GM12891 (cell line): ENCODE measurements at regions not wholly inside any gene's neighbourhood (a gene's known extent, or its start where the extent isn't known, plus 50 kb on each side); places are given as distances from the start of the nearest gene placed in this dataset.

Source experiments
- DNase-seq: peaks from one replicate; pipeline ENCODE4 v3.0.0; 2011; ENCODE audit warnings: low spot score; ENCODE audit not compliant: insufficient read length
- FAIRE-seq: peaks from 2 replicates; lab custom pipeline; 2011; peaks lifted over from hg19 to GRCh38; lab: Jason Lieb, UNC
- PAX5 ChIP-seq: IDR thresholded peaks from 2 replicates; pipeline ENCODE4 v1.6.1; 2011; ENCODE audit warnings: low read length, moderate library complexity, mild to moderate bottlenecking; ENCODE audit not compliant: insufficient read depth, severe bottlenecking
- POLR2A ChIP-seq: IDR thresholded peaks from 2 replicates; pipeline ENCODE4 v1.6.1; 2011; ENCODE audit warnings: low read depth, low read length, control low read depth
- POLR2AphosphoS5 ChIP-seq: IDR thresholded peaks from 2 replicates; pipeline ENCODE4 v1.6.1; 2011; ENCODE audit warnings: low read depth, low read length, control low read depth
- POU2F2 ChIP-seq: IDR thresholded peaks from 2 replicates; pipeline ENCODE4 v1.6.1; 2011; ENCODE audit warnings: low read depth, mild to moderate bottlenecking, control low read depth, low read length, moderate library complexity
- SPI1 ChIP-seq: IDR thresholded peaks from 2 replicates; pipeline ENCODE4 v1.6.1; 2011; ENCODE audit warnings: low read depth, low read length, control low read depth
- TAF1 ChIP-seq: IDR thresholded peaks from 2 replicates; pipeline ENCODE4 v1.6.1; 2011; ENCODE audit warnings: low read depth, low read length, control low read depth

DNA sequence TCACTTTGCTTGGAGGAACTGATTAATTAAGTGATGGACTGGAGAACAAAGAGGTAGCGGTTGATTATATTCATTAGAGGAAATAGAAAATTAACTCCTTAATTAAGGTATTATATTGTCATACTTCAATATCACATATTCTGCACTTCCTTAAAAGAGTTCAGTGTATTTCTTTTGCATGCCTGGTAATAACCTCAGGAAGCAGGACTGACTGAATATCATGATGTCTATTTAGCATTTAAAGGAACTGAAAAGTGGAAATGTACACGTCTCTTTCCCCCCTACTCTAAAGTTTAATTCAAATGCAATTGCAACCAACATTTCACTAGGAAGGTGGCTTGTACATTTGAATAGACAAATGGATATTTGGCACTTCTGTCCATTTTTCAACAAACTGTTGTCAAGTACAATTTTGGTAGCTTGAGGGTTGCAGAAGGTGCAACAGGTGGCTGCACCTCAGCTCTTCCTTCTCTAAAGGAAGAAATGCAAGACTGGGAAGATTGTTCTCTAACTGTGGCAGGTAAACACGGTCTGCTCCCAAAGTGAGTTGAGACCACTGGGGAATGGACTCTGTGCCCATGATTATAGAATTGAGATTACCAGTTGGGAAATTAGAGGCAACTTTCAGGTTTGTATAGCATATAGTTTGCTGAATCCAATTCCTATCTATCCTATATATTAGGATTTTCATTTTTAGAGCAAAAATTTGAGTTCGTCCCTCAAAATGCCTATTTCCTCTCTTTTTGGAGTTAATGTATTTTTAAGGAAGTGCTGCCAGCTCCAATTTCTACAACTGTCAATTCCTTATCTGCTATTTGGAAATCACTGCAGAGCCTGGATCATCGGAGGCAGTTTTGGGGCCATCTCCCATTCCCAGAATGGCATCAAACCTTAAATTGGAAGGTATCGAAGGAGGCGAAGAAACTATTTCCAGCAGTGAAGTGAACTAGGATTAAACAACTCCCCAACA is 98.9 kb upstream of the TAF11L2 start:
- no peak for DNase-seq
- FAIRE-seq, result no peak
- no peak for TF ChIP-seq POLR2AphosphoS5
- TF ChIP-seq SPI1, result 0 out of 2 replicates have a peak, but pooled peaks have one; percentile 3

DNA sequence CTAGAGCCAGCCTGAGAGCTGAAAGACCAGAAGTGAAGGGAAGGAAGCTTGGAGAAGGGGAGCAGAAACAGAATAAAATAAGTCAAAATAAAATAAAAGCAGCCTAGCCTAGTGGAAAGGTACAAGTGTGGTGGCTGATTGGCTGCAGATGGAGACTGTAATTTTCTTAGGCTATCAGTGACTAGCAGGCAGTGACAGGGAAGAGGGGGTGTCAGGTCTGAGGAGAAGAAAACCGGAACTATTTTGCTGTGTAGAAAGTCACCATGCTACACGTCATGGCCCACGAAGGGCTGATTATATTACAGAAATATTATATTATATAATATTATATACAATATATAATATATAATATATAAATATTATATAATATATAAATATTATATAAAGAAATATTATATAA is 98.1 kb upstream of the TAF11L2 start:
- DNase-seq (no peak), FAIRE-seq (no peak)
- TF ChIP-seq POU2F2 (no peak), POLR2AphosphoS5 (no peak), TAF1 (no peak), SPI1 (no peak), POLR2A (no peak), PAX5 (no peak)

DNA sequence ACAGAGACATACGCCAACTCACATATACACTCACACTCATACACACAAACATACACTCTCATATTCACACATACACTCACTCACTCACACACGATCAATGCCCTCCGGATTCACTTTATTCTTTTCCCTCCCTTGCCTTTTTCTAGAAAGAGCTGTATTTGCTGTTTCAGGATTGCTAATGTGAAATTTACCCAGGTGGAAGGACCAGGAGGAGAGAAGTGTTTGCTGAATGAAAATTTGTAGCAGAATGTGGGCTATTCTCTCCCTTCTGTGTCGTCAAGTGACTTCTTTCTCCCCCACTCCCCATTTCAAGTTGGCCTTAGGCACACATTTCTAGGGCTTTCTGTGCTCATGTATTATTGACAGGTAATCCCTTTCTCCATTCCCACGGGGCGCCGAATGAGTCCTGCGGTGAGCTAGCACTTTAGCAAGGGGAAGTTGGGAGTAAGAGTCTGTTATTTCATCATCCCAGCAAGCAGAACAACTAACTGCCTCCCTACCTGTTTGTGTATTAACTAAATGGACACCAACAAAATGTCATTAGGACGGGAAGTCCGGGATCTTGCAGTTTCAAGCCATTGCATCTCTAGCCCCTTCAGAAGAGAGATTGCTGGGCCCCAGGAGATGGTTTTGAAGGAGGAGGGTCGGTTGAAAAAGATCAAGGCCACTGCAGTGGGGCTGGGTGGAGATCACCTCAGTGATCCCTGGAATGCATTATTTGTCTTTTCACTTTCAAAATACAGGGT is 97.1 kb upstream of the TAF11L2 start:
- no peak for FAIRE-seq
- TF ChIP-seq POLR2A (no peak), TAF1 (no peak), POLR2AphosphoS5 (no peak), POU2F2 (no peak), SPI1 (no peak), PAX5 (no peak)

DNA sequence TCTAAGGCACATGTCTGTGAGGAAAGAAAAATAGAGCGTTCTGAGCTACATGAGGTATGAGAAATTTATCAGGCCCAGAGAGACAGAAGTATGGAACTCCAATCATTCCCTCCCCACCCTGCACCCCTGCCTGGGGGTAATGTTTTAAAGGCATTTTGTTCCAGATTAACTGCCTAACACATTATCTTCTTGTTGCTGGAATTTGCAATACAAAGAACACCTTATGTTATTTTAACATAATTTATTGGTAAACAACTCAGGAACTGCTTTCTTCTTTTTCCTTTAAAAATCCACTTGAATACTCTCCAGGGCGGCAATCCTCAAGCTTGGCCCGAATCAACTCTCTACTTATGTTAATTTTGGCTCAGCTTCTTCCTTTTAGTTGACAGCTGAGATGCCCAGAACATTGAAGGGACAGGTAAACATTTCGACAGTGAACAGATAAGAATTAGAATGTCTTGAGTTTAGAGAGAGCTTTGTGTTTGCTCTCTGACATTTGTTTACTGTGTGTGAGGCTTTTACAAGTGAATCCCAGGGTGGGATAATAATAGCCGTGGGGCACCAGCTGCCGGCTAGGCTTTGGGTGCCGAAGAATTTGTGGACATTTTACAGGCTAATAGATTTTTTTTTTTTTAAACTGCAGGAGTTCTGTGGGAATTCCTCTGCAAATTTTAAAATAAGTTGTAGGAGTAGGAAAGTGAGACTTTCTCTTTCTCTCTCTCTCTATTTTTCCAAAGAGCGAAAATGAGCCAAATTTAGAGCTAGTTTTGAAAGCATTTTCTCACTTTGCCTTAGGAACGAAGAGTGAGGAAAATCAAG is 96.4 kb upstream of the TAF11L2 start:
- no peak for FAIRE-seq
- no peak for DNase-seq
- no peak for TF ChIP-seq PAX5

More for the DNA sequence above, 97.1 kb upstream of the TAF11L2 start:
- DNase-seq, result no peak

DNA sequence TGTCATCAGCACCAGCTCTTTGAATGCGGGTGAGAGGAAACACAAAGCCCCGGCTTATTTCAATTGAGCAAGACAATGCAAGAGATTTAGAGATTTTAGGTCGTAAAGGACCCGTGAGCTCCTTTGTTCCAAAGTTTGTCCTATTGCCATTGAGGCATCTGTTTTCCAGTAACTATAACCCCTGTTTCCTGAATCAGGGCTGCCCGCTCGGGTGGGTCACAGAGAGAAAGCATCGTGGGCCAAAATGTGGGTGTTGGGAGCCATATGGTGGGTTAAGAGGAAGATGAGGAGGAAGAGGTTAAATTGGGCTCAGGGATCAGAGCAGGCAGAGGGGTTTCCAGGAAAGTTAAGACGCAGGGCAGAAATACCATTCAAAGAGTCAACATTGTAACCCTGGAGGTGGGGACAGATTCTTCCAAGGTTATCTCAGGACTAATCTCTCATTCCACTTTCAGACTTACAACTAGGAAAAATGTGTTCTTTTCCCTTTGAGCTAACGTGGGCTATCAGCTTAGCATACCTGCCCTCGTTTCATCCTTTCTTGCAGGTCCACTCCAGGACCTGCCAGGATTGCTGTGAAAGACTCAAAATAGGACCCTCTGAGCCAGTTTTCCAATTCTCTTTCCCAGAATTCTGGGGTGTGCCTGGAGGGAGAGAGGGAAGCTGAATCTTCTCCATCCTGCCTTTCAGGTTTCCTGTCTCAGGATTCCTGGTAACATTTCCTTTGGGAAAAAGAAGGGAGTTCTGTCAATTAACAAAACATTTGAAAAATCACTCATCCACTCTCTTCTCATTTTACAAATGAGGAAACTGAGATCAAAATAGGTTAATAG is 95.5 kb upstream of the TAF11L2 start:
- DNase-seq (no peak), FAIRE-seq (no peak)
- no peak for TF ChIP-seq POLR2A
- no peak for TF ChIP-seq POLR2AphosphoS5
- TF ChIP-seq TAF1, result no peak
- TF ChIP-seq PAX5, result no peak

DNA sequence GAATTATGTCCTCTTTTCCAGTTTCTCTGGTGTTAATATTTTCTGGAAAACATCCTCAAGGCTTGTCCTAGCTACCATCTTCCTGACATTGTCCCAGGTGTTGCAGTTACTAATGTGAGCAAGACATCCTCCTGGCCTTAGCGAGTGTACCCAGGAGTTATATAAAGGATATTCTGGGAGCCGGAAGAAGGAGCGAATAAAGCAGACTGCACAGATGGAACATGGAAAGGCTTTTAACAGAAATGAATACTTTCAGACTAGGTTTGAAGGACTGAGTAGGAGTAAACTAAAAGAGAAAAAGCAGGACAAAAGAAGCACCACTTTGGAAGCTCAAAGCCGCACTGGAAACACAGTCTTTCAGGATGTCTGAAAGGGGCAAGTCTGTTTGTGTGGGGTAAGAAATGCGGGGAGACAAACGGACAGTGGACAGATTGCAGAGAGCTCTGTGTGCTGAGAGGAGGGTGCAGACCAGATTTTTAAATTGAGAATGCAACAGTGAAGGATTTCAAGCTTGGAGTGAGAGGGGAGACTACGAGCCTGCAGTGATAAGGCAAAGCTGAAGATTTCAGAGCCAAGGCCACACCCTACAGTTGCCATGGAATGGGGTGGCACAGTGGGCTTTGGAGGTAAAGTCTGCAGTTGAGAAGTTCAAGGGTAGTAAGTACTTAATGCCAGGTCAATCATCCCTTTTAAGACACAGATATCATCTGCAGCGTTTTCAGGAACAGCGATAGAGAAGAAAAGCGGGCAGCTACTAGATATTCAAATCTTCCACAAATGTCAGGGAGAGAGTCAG is 94.1 kb upstream of the TAF11L2 start:
- FAIRE-seq (no peak), DNase-seq (no peak)
- TF ChIP-seq POLR2A, result no peak
- TF ChIP-seq TAF1, result no peak

DNA sequence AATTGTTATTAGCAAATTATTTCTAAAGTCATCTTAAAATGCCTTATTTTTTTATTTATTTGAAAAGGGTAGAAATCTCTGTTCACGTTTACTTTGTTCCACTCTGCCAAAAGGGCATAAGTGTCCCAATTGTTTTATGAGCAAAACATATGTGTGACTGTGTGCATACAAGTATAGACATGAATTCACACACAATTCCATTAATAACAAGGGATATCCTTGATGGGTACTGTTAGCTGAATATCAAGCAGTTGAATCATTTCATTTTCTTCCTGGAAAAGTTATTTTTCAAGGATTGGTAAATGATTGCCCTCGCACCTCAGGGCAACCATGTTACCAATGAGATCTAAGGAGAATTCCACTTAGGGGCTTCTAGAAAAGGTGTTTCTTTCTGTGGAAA is 92.1 kb upstream of the TAF11L2 start:
- FAIRE-seq, result no peak
- TF ChIP-seq POU2F2 (no peak), SPI1 (no peak), POLR2AphosphoS5 (no peak), POLR2A (no peak), PAX5 (no peak), TAF1 (no peak)

DNA sequence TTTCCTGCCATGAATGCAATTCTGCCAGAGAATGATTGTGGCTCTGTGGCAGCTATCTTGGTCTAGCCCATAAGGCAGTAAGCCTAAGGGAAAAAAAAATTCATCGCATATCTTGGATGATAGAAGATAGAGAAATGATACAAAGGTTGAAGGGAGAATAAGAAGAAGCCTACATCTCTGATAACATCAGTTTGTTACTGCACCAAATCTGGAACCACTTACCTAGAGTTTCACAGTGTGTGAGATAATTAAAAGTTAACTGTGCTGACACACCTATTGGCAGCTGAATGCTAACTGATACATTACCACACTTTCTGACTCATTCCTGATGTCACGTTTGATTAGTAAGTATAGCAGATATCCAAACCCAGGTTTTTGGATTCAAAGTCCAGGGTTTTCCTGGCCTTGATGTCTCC is 91.6 kb upstream of the TAF11L2 start:
- DNase-seq (no peak), FAIRE-seq (no peak)
- TF ChIP-seq POLR2A (no peak), TAF1 (no peak), SPI1 (no peak), POLR2AphosphoS5 (no peak), PAX5 (no peak), POU2F2 (no peak)

More for the DNA sequence above, 92.1 kb upstream of the TAF11L2 start:
- DNase-seq, result no peak
